H1 (cell line): ENCODE measurements at regions not wholly inside any gene's neighbourhood (a gene's known extent, or its start where the extent isn't known, plus 50 kb on each side); places are given as distances from the start of the nearest gene placed in this dataset.

Source experiments
- ASH2L ChIP-seq: fragments of 200-600, 300-600 bp; sonication (generic); IDR thresholded peaks from one replicate; pipeline ENCODE4 v1.7.1; 2017; ENCODE audit warnings: low read length
- EZH2 ChIP-seq: fragments of 200-600 bp; sonication (generic); IDR thresholded peaks from 2 replicates; pipeline ENCODE4 v1.7.1; 2012; ENCODE audit warnings: low read depth, mild to moderate bottlenecking, moderate library complexity, low read length, inconsistent platforms; ENCODE audit not compliant: severe bottlenecking
- NANOG ChIP-seq: IDR thresholded peaks from 2 replicates; pipeline ENCODE4 v1.6.1; 2011; ENCODE audit warnings: low read length, low read depth, mild to moderate bottlenecking, inconsistent platforms; ENCODE audit not compliant: insufficient read depth, poor library complexity, severe bottlenecking
- RBBP5 ChIP-seq: IDR thresholded peaks from 2 replicates; pipeline ENCODE4 v1.7.1; 2012; ENCODE audit warnings: low read depth, mild to moderate bottlenecking, inconsistent platforms, low read length, moderate library complexity, borderline replicate concordance
- TBP ChIP-seq: IDR thresholded peaks from 2 replicates; pipeline ENCODE4 v1.6.1; 2011; ENCODE audit warnings: low read depth, low read length, improper control_type of control experiment
- TF ChIP-seq, protein P1 (sequence below): IDR thresholded peaks from 2 replicates; pipeline ENCODE4 v1.6.1; 2011; ENCODE audit warnings: low read length, improper control_type of control experiment

DNA sequence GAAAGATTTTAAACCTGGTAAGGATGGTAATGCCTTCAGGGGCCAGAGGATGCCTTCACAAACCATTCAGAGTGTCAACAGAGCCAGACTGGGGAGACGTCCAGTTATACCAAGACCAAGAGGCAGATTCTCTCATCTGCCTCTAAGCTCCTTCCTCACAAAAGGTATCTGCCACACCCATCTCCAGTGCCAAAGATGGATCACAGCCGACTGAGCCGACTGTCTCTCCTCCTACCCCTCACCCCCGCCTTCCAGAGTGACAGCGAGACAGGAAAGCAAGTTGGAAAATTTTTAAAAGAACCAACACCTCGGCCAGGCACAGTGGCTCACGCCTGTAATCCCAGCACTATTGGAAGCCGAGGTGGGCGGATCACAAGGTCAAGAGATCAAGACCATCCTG, 79.1 kb upstream of the AKIP1 start (continued):
- TF ChIP-seq ASH2L, result no peak
- TF ChIP-seq RBBP5, result no peak
- no peak for TF ChIP-seq NANOG
- TF ChIP-seq TBP, result no peak
- TF ChIP-seq, protein P1, sequence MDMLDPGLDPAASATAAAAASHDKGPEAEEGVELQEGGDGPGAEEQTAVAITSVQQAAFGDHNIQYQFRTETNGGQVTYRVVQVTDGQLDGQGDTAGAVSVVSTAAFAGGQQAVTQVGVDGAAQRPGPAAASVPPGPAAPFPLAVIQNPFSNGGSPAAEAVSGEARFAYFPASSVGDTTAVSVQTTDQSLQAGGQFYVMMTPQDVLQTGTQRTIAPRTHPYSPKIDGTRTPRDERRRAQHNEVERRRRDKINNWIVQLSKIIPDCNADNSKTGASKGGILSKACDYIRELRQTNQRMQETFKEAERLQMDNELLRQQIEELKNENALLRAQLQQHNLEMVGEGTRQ, result no peak
- TF ChIP-seq EZH2, result no peak
